HUES48 (cell line): ENCODE measurements at regions not wholly inside any gene's neighbourhood (a gene's known extent, or its start where the extent isn't known, plus 50 kb on each side); places are given as distances from the start of the nearest gene placed in this dataset.

Source experiments
- H3K27ac ChIP-seq: one replicate; pipeline ENCODE4 v1.7.0; 2013; ENCODE audit warnings: low read depth, low read length, inconsistent platforms
- H3K27me3 ChIP-seq: 2 replicates; pipeline ENCODE4 v1.6.1; 2013; ENCODE audit warnings: mild to moderate bottlenecking, low read length; ENCODE audit not compliant: control insufficient read depth, insufficient read depth
- H3K36me3 ChIP-seq: 2 replicates; pipeline ENCODE4 v1.6.1; 2013; ENCODE audit warnings: low read length; ENCODE audit not compliant: control insufficient read depth, insufficient read depth
- H3K4me1 ChIP-seq: 2 replicates; pipeline ENCODE4 v1.6.1; 2013; ENCODE audit warnings: mild to moderate bottlenecking, low read length; ENCODE audit not compliant: control insufficient read depth, insufficient read depth
- H3K4me3 ChIP-seq: 2 replicates; pipeline ENCODE4 v1.5.1; 2013; ENCODE audit warnings: mild to moderate bottlenecking, low read depth, low read length
- H3K9ac ChIP-seq: 2 replicates; pipeline ENCODE4 v1.6.1; 2013; ENCODE audit warnings: mild to moderate bottlenecking, low read depth, low read length, moderate library complexity
- H3K9me3 ChIP-seq: 2 replicates; pipeline ENCODE4 v1.6.1; 2013; ENCODE audit warnings: low read length; ENCODE audit not compliant: control insufficient read depth, insufficient read depth

- H3K27me3 ChIP-seq, result no peaks in the 10 kb centered on the region
- H3K4me3 ChIP-seq, result no peak overlapping the region
- H3K27ac ChIP-seq, result no peak overlapping the region
- H3K36me3 ChIP-seq, result no peaks in the 10 kb centered on the region
- H3K4me1 ChIP-seq, result no peaks in the 10 kb centered on the region; the same call in 1 of the 2 replicates
- H3K9ac ChIP-seq, result no peak overlapping the region
- no peaks in the 10 kb centered on the region for H3K9me3 ChIP-seq
Observed at GRCh38 chr15:98195796-98196195, 235.3 kb downstream of the ARRDC4 start.

GRCh38 chr15:98196371-98196770 is 235.9 kb downstream of the ARRDC4 start:
- Histone ChIP-seq H3K27me3 (no peaks in the 10 kb centered on the region), H3K9me3 (no peaks in the 10 kb centered on the region), H3K9ac (no peak overlapping the region), H3K4me1 (no peaks in the 10 kb centered on the region; the same call in 1 of the 2 replicates), H3K27ac (no peak overlapping the region), H3K36me3 (no peaks in the 10 kb centered on the region), H3K4me3 (no peak overlapping the region)

DNA sequence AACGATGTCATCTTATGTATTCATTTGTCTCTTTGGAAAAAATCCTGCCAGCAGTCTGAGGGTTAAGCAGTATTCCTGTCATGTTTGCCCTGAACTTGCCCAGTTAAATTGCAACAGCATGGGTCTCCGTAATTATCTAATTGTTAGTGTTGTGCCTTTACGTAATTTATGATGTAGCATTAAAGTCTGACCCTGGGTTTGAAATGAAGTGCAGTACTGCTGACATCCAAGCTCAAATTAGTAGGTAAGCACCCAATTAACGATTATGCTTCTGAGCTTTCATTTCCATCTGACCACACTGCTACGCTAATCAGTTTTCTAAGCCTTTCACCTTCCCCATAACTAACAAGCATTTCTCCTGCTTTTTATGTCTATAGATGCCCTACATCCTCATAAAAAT is 241.8 kb downstream of the ARRDC4 start:
- Histone ChIP-seq H3K9ac (no peak overlapping the region), H3K36me3 (no peaks in the 10 kb centered on the region), H3K9me3 (no peaks in the 10 kb centered on the region), H3K4me3 (no peak overlapping the region), H3K4me1 (no peaks in the 10 kb centered on the region; the same call in 1 of the 2 replicates), H3K27ac (no peak overlapping the region), H3K27me3 (no peaks in the 10 kb centered on the region)

GRCh38 chr15:98203872-98204660 is 243.6 kb downstream of the ARRDC4 start:
- Histone ChIP-seq H3K4me1 (no peaks in the 10 kb centered on the region; the same call in 1 of the 2 replicates), H3K9ac (no peak overlapping the region), H3K4me3 (no peak overlapping the region), H3K27ac (no peak overlapping the region), H3K36me3 (no peaks in the 10 kb centered on the region), H3K9me3 (no peaks in the 10 kb centered on the region), H3K27me3 (no peaks in the 10 kb centered on the region)

GRCh38 chr15:98207928-98208327 is 247.4 kb downstream of the ARRDC4 start:
- no peaks in the 10 kb centered on the region for H3K27me3 ChIP-seq
- no peaks in the 10 kb centered on the region for H3K9me3 ChIP-seq
- H3K27ac ChIP-seq, result no peak overlapping the region
- no peak overlapping the region for H3K9ac ChIP-seq
- no peak overlapping the region for H3K4me3 ChIP-seq
- no peaks in the 10 kb centered on the region for H3K36me3 ChIP-seq
- no peaks in the 10 kb centered on the region for H3K4me1 ChIP-seq

DNA sequence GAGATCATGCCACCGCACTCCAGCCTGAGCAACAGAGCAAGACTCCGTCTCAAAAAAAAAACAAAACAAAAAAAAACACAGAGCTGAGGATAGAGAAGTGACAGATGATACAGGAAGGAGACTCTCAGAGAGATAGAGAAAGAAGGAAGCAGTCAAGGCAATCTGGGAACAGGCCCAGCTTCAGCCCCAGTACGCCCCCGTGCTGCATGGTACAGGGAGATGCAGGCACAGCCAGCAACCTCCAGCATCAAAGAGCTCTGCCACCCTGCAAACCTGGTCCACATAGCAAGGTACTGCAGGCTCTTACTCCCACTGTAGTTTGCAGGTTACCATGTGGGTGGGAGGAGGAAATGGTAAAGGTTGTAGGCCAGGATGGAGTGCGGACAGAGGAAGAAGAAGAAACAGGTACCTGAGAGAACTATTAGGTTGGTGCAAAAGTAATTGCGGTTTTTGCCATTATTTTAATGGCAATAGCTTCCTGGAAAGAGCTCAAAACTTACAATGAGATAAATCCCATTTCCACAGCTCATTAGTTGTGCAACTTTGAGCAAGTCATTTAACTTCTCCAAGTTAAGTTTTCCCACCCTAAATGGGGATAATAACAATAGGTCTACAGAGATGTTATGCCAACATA is 253.0 kb downstream of the ARRDC4 start:
- H3K27ac ChIP-seq, result no peak overlapping the region
- H3K36me3 ChIP-seq, result no peaks in the 10 kb centered on the region
- H3K4me1 ChIP-seq, result no peaks in the 10 kb centered on the region
- H3K27me3 ChIP-seq, result no peaks in the 10 kb centered on the region
- H3K9ac ChIP-seq, result no peak overlapping the region
- H3K9me3 ChIP-seq, result no peaks in the 10 kb centered on the region
- no peak overlapping the region for H3K4me3 ChIP-seq

- Histone ChIP-seq H3K9ac (no peak overlapping the region), H3K4me1 (no peaks in the 10 kb centered on the region)
Observed at GRCh38 chr15:98216166-98216565, 255.7 kb downstream of the ARRDC4 start.

GRCh38 chr15:98217356-98217755 is 256.9 kb downstream of the ARRDC4 start:
- H3K4me3 ChIP-seq, result no peak overlapping the region
- H3K27ac ChIP-seq, result no peak overlapping the region
- H3K9me3 ChIP-seq, result no peaks in the 10 kb centered on the region
- H3K27me3 ChIP-seq, result no peaks in the 10 kb centered on the region
- H3K4me1 ChIP-seq, result no peaks in the 10 kb centered on the region
- H3K9ac ChIP-seq, result no peak overlapping the region
- H3K36me3 ChIP-seq, result no peaks in the 10 kb centered on the region

More at GRCh38 chr15:98216166-98216565, 255.7 kb downstream of the ARRDC4 start:
- Histone ChIP-seq H3K4me3 (no peak overlapping the region), H3K9me3 (no peaks in the 10 kb centered on the region), H3K36me3 (no peaks in the 10 kb centered on the region), H3K27me3 (no peaks in the 10 kb centered on the region), H3K27ac (no peak overlapping the region)

GRCh38 chr15:98221144-98221543 is 260.6 kb downstream of the ARRDC4 start:
- no peak overlapping the region for H3K4me3 ChIP-seq
- H3K27ac ChIP-seq, result no peak overlapping the region
- no peaks in the 10 kb centered on the region for H3K9me3 ChIP-seq
- H3K4me1 ChIP-seq, result no peaks in the 10 kb centered on the region
- no peak overlapping the region for H3K9ac ChIP-seq
- no peaks in the 10 kb centered on the region for H3K27me3 ChIP-seq
- H3K36me3 ChIP-seq, result no peaks in the 10 kb centered on the region

GRCh38 chr15:98221577-98221976 is 261.1 kb downstream of the ARRDC4 start:
- Histone ChIP-seq H3K36me3 (no peaks in the 10 kb centered on the region), H3K27me3 (no peaks in the 10 kb centered on the region), H3K4me3 (no peak overlapping the region), H3K27ac (no peak overlapping the region), H3K4me1 (no peaks in the 10 kb centered on the region), H3K9me3 (no peaks in the 10 kb centered on the region), H3K9ac (no peak overlapping the region)

DNA sequence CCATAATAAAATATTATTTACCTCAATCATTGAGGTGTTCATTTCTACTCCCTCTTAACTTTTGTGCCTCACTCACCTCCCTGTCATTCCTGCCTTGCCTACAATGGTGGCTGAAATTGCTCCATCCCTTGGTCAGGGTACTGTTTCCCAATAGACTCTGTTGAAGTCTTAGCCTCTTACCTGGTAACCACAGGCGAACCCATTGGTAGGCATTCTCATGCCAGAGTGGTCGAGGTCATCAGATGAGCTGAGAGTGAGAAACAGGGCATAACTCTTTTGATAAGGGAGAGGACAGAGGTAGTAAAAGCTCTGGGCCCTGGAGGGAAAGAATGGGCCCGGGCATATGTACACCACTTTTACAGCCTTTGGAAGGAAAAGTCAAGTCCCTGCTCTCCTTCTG is 265.6 kb downstream of the ARRDC4 start:
- no peaks in the 10 kb centered on the region for H3K4me1 ChIP-seq
- no peak overlapping the region for H3K9ac ChIP-seq
- H3K4me3 ChIP-seq, result no peak overlapping the region
- no peaks in the 10 kb centered on the region for H3K9me3 ChIP-seq
- no peak overlapping the region for H3K27ac ChIP-seq
- no peaks in the 10 kb centered on the region for H3K36me3 ChIP-seq
- no peaks in the 10 kb centered on the region for H3K27me3 ChIP-seq
